LoVo (cell line): ENCODE measurements at regions not wholly inside any gene's neighbourhood (a gene's known extent, or its start where the extent isn't known, plus 50 kb on each side); places are given as distances from the start of the nearest gene placed in this dataset.

ENCODE experiments used
- DNase-seq: peaks from one replicate; pipeline ENCODE4 v3.0.0-alpha.2; 2016; ENCODE audit warnings: low spot score

- DNase-seq, result no peak
Measured at GRCh38 chr19:29292562-29292961, 79.6 kb upstream of the UQCRFS1 start.

- no peak for DNase-seq
Measured at GRCh38 chr19:29293292-29293691, 80.3 kb upstream of the UQCRFS1 start.

DNA sequence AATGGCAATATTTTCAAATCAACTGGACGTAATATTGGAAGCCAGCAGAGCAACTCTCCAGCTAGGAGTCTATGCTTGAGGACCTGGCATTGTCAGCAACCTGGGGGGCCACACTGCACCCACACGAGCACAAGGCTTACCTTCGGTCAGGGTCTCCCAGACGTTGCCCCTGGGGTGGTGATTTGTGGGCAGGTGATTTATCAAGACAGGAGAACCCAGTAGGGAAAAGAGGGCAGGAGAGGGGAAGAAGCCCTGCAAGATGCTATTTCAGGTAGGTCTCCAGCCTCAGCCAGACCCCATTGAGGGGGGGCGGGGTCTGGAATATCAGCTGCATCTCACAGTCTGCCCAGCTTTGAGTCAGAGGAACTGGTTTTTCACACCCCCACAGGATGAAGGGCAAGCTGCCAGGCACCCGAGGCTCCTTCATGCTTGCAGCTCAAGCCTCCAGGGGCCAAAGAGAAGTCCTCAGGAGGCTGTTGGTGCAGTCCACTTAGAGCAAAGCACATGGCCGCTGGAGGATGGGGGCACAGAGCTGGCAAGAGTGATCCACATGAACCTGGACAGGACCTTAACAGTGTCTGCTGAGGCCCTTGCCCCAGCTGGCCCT is 80.9 kb upstream of the UQCRFS1 start:
- no peak for DNase-seq

DNA sequence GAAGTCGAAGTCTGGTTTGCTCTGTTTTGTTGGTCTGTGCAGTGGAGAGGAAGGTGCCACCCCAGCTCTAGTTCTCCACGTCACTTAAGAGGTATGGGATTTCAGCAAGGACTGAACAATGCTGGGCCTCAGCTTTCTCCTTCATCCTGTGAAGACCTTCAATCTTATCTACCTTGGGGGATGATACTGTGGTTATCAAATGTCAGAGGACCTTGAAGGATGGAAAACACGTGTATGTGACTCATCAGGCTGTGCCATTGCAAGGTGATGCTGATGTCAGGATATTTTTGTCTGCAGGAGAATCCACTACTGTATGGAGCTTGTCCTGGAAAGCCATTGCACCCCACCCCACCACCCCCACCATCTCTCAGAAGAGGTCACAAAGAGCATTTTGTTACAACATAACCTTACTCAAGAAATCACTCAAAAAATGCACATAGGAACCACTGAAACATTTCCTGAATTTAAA is 81.4 kb upstream of the UQCRFS1 start:
- DNase-seq, result no peak

GRCh38 chr19:29295285-29295684 is 82.3 kb upstream of the UQCRFS1 start:
- no peak for DNase-seq

GRCh38 chr19:29297381-29297780 is 84.4 kb upstream of the UQCRFS1 start:
- DNase-seq, result no peak

- no peak for DNase-seq
Measured at GRCh38 chr19:29299416-29300380, 86.7 kb upstream of the UQCRFS1 start.

- DNase-seq, result no peak
Measured at GRCh38 chr19:29302002-29302928, 89.3 kb upstream of the UQCRFS1 start.

DNA sequence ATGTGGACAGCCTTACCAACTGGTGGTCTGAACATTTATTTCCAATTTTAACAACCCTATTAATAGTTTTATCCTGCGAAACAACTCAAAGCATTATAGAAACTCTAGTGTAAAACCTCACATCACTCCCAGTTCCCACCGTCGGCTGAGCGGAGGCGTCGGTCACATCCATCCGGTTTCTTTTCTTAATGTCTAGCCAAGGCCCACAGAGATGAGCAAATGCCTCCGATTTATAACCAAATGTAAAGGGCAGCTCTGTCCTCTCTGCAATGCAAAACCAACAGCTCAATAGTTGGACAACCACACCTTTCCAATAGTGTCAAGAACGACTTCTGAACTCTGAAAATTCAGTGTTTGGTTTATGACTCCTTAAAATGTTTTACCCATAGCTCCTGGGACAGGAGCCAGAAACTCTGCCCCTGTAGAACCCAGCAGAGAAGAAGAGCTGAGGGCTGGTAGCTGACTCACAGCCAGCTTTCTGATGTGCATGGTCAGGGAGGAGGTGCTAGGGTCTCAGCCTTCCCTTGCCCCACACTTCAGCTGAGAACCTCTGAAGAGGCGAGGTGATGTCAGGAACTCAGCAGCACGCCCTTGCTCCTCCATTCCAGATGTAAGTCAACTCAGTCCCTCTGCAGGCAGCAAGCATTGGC is 90.2 kb upstream of the UQCRFS1 start:
- no peak for DNase-seq

GRCh38 chr19:29303719-29304090 is 90.8 kb upstream of the UQCRFS1 start:
- DNase-seq, result no peak

GRCh38 chr19:29305268-29305667 is 92.3 kb upstream of the UQCRFS1 start:
- DNase-seq, result no peak

DNA sequence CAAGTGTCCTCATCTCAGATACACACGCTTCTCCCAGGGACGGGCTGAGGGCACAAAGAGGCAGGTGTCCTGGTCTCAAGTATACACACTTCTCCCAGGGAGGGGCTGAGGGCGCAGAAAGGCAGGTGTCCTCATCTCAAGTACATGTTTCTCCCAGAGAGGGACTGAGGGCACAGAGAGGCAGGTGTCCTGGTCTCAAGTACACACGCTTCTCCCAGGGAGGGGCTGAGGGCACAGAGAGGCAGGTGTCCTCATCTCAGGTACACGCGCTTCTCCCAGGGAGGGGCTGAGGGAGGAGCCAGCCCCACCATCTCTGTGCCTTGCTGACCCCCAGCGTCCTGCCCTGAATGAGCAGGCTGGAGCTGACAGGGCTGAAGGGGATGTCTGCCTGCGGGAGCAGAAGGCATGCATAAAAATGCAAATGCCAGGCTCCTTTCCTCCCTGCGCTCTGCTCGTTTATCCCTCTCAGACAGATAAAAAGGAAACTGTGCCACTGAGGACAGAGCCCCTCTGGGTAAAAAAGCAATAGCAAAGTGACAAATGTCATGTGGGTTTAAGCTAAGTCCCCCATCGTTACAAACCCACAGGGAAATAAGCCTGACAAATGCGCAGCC is 96.1 kb upstream of the UQCRFS1 start:
- no peak for DNase-seq

DNA sequence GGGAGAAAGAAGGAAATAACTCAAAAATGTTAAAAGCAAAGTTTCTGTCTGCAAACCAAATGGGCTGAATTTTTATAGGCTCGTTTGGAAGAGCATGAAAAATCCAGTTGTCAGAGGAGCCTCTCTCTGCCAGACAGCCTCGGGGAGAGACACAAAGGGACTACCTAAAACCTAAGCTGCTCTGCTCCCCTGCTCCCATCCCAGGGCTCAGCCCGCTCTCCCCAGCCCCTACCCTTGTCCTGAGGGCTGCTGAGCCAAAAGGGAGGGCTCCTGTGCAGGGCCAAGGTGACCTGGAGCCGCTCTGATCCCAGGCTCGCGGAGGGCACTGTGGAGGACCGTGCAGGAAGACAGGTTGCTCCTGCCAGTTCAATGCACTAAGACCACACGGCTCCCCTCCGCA is 96.7 kb upstream of the UQCRFS1 start:
- DNase-seq, result no peak

DNA sequence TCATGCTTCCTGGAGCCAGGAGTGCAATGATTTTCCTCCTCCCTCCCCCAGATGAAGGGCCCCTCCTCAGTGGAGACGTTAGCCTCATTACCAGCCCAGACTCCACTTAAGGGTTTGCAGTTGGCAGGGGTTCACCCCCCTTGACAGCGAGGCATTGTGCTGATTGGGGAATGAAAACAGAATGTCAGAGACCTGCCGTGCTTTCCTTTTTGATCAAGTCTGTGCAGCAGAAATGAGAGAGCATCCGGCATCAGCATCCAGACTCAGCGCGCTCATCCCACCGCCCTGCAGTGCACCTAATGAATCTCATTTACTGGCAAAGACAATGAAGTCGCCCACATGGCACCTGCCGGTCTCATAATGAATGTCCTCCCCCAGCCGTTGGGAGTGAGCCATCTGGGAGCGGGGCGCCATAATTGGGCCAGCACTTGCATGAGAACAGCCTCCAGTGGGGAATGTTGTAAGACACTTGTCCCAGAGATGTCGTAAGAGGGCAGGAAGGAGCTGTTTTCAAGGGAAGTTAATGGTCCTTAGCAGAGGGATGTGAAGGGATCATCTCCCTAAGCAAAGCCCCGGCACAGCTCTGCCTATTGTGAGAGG is 98.3 kb upstream of the UQCRFS1 start:
- DNase-seq, result no peak

GRCh38 chr19:29315556-29316190 is 102.7 kb upstream of the UQCRFS1 start:
- DNase-seq, result no peak

DNA sequence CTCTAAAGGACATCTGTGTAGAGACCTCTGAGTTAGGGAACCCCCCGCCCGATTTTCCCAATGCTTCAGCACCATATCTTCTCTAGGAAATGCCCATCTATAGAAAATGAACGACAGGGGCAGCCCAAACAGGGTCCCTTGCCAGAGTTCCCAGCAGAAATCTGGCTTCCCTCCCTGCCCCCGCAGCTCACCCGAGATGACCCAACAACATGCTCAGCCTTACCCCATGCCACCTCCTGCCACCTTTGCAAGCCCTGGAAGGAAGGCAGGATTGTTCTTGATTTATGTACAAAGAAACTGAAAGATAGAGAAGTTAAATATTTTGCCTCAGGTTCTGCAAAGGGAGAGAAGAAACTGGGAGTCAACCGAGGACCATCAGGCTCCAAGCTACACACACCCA is 105.6 kb upstream of the UQCRFS1 start:
- DNase-seq, result no peak

DNA sequence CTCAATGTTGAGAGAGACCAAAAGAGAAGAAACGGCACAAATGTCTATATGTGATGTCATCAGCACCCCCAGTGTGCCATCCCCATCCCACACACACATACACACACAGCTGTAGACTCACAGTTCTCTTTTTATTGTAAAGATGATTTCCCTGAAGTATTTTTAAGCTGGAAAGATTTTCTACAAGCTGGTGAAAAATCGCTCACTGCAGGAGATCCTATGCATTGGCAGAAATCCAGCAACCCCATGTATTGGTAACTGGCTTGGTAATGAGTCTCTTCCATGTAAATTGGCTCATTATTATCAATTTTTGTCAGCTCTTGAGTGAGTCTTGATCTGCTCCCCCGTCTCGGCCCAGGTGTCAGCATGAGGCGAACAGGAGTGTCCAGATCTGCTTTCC is 107.1 kb upstream of the UQCRFS1 start:
- DNase-seq, result no peak

DNA sequence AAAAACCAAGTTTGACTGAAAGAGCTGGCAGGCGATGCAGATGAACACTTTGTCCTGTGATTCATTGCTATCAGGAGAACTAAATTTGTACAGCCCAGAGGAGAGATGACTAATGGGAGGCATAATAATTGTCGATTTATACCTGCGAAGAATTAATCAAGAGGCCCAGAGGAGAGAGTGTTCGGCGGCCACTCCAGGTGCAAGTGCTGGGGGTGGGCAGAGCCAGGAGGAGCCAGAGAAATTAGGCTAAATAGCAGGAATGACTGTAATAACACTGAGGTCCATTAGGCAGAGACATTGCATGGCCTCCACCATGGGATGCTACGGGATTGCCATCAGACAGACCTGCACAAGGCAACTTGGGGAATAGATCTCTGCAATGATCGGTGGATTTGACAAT is 107.7 kb upstream of the UQCRFS1 start:
- no peak for DNase-seq

GRCh38 chr19:29321116-29321515 is 108.2 kb upstream of the UQCRFS1 start:
- no peak for DNase-seq

GRCh38 chr19:29323021-29323430 is 110.1 kb upstream of the UQCRFS1 start:
- no peak for DNase-seq
